ENCODE measurements at regions not wholly inside any gene's neighbourhood (a gene's known extent, or its start where the extent isn't known, plus 50 kb on each side); places are given as distances from the start of the nearest gene placed in this dataset.

DNA sequence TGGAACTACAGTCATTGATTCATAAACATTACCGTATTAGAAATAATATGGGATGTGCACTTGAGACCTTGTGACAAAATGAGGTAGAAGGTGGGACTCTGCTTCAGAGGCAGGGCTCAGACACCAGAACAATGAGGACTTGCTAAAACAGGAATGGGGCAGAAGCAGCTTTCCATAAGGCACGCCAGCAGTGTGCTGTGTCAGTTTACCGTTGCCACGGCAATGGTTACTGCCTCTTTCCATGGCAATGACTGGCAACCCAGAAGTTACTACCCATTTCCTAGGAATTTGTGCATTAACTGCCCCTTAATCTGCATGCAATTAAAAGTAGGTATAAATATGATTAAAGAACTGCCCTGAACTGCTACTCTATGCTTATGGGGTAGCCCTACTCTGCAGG is 169.0 kb downstream of the CHRM3 start:
- 74 to 78% (median 77%) methylated on average over 4 of the region's 4 CpGs for WGBS, 3 donors
- Histone ChIP-seq H3K4me1 (no peaks in the 10 kb centered on the region), H3K27me3 (ENCODE audit: insufficient read depth in 3 of 3, low read length in 2 of 3) (no peaks in the 10 kb centered on the region), H3K36me3 (ENCODE audit: insufficient read depth in 1 of 2, low read depth in 1 of 2) (no peaks in the 10 kb centered on the region), H3K27ac (no peak overlapping the region), H3K9me3 (no peaks in the 10 kb centered on the region), H3K4me3 (no peak overlapping the region)
- no peak for ATAC-seq
- intact Hi-C loops (cut with DNase I), result no loop called here
- TF ChIP-seq, protein P1, sequence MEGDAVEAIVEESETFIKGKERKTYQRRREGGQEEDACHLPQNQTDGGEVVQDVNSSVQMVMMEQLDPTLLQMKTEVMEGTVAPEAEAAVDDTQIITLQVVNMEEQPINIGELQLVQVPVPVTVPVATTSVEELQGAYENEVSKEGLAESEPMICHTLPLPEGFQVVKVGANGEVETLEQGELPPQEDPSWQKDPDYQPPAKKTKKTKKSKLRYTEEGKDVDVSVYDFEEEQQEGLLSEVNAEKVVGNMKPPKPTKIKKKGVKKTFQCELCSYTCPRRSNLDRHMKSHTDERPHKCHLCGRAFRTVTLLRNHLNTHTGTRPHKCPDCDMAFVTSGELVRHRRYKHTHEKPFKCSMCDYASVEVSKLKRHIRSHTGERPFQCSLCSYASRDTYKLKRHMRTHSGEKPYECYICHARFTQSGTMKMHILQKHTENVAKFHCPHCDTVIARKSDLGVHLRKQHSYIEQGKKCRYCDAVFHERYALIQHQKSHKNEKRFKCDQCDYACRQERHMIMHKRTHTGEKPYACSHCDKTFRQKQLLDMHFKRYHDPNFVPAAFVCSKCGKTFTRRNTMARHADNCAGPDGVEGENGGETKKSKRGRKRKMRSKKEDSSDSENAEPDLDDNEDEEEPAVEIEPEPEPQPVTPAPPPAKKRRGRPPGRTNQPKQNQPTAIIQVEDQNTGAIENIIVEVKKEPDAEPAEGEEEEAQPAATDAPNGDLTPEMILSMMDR (IDR thresholded peaks at IDR 0.05), result no peak
- no peak for DNase-seq

DNA sequence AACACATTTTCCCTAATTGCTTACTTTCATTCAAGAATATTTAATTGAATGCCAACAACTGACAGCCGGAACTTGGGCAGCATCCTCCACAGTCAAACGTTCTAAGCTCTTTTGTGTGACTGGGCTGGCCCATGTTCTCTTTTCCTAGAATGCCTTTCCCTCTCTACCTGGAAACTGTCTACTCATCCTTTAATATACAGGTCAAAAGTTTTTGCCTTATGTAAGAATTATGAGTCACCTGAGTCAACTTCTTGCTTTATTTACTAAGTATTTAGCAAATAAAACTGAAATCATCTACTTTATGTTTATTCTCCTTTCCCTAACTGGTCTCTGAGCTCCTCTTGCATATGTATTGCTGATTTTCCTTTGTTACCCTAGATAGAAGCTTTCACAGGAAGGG is 172.2 kb downstream of the CHRM3 start:
- Histone ChIP-seq H3K4me3 (no peak overlapping the region), H3K27me3 (ENCODE audit: insufficient read depth in 3 of 3, low read length in 2 of 3) (no peaks in the 10 kb centered on the region), H3K36me3 (ENCODE audit: insufficient read depth in 1 of 2, low read depth in 1 of 2) (no peaks in the 10 kb centered on the region), H3K9me3 (no peaks in the 10 kb centered on the region), H3K27ac (no peak overlapping the region), H3K4me1 (no peaks in the 10 kb centered on the region)
- intact Hi-C loops (cut with DNase I), result no loop called here
- TF ChIP-seq, protein P1 (IDR thresholded peaks at IDR 0.05), result no peak
- DNase-seq (no peak), ATAC-seq (no peak)
- 61 to 68% (median 68%) methylated on average over 2 of the region's 2 CpGs for WGBS, 3 donors

DNA sequence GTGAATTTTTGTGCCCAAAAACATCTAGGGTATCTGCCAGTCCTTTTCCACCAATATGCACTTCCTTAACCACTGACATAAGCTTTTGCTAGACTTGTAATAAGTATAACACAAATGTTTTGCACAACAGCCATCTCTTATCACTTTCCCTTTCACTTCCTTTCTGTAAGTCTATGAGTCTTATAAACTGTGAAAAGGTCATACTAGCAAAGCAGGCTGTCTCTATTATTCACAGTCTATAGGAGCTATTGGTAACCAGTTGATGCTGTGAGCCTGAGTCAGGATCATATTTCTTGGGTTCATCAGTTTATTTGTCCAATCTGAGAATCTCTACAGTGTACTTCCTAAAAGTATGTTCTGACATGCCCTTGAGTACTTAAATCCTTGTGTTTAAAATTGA is 172.6 kb downstream of the CHRM3 start:
- DNase-seq (no peak), ATAC-seq (no peak)
- TF ChIP-seq, protein P1 (IDR thresholded peaks at IDR 0.05), result no peak
- no peak overlapping the region for H3K4me3 ChIP-seq
- H3K27ac ChIP-seq, result no peak overlapping the region
- intact Hi-C loops (cut with DNase I), result no loop called here
- H3K27me3 ChIP-seq (ENCODE audit: insufficient read depth in 3 of 3, low read length in 2 of 3), result no peaks in the 10 kb centered on the region
- no peaks in the 10 kb centered on the region for H3K36me3 ChIP-seq (ENCODE audit: insufficient read depth in 1 of 2, low read depth in 1 of 2)
- no peaks in the 10 kb centered on the region for H3K4me1 ChIP-seq
- no peaks in the 10 kb centered on the region for H3K9me3 ChIP-seq

DNA sequence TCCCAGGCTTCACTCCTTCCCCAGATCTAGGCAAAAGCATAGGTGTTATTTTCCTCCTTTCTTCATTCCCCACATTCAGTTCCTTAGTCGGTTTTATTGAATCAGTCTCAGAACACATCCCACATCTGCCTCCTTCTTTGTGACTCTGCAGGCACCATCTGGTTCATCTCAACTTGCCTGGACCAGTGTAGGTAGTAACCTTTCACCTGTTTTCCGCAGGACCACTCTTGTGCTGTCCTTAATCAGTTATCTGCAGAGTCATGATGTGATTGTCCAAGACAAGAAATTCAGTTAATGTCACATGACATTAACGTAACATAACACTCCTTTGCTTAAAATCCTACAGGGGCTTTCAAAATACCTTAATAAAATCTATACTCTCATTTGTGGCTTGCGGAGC is 174.6 kb downstream of the CHRM3 start:
- DNase-seq, result no peak
- Histone ChIP-seq H3K36me3 (ENCODE audit: insufficient read depth in 1 of 2, low read depth in 1 of 2) (no peaks in the 10 kb centered on the region), H3K27me3 (ENCODE audit: insufficient read depth in 3 of 3, low read length in 2 of 3) (no peaks in the 10 kb centered on the region), H3K4me3 (no peak overlapping the region), H3K4me1 (no peaks in the 10 kb centered on the region), H3K27ac (no peak overlapping the region), H3K9me3 (no peaks in the 10 kb centered on the region)
- intact Hi-C loops (cut with DNase I), result no loop called here
- no peak for ATAC-seq
- TF ChIP-seq, protein P1 (IDR thresholded peaks at IDR 0.05), result no peak
- WGBS, 3 donors, result 77 to 81% (median 78%) methylated on average over 4 of the region's 4 CpGs

DNA sequence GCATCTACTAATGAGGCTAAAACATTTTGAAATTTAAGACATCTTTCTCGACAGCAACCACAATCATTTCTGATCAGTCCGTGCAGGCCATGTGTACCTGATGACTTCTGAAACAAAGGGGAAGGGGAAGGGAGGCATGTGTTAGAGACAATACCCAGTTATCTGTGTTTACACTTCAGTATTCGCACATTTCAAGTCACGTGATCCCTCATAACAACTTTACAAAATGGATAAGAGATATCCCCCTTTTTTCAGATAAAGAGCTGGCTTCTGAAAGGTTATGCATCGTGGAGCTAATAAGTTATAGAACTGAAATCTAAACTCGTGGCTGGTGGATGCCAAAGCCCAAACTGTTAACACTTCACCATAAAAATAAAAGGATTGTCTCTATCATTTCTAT is 175.7 kb downstream of the CHRM3 start:
- DNase-seq, result no peak
- Histone ChIP-seq H3K4me1 (no peaks in the 10 kb centered on the region), H3K4me3 (no peak overlapping the region), H3K27ac (no peak overlapping the region), H3K9me3 (no peaks in the 10 kb centered on the region), H3K27me3 (ENCODE audit: insufficient read depth in 3 of 3, low read length in 2 of 3) (no peaks in the 10 kb centered on the region), H3K36me3 (ENCODE audit: insufficient read depth in 1 of 2, low read depth in 1 of 2) (no peaks in the 10 kb centered on the region)
- no peak for ATAC-seq
- TF ChIP-seq, protein P1 (IDR thresholded peaks at IDR 0.05), result no peak
- 83 to 91% (median 86%) methylated on average over 6 of the region's 6 CpGs for WGBS, 3 donors
- intact Hi-C loops (cut with DNase I), result no loop called here
